Naive thymus-derived CD4-positive, alpha-beta T cell (primary cell): ENCODE measurements at regions not wholly inside any gene's neighbourhood (a gene's known extent, or its start where the extent isn't known, plus 50 kb on each side); places are given as distances from the start of the nearest gene placed in this dataset.

Source experiments
- ATAC-seq: fragments of 150-1000 bp; cut with Tn5 transposase; 2 replicates; pipeline ENCODE4 v1.10.0; 2021; ENCODE audit warnings: mild to moderate bottlenecking, moderate library complexity
- CTCF ChIA-PET: fragments of 350-600 bp; sonication (Branson Sonifier 250); formaldehyde crosslinking; loops from one replicate; lab custom pipeline; 2021; ENCODE audit warnings: antibody characterized with exemption; lab: Charles Lee
- POLR2A ChIA-PET: fragments of 350-600 bp; sonication (Branson Sonifier 250); formaldehyde crosslinking; loops from one replicate; lab custom pipeline; 2021; ENCODE audit warnings: antibody characterized with exemption, inconsistent platforms; lab: Charles Lee
- DNase-seq, 9 donors: peaks; one replicate each; pipeline versions ENCODE4 v3.0.0 to v3.0.0-alpha.2; 2020 to 2022; ENCODE audit warnings: mixed read lengths in 1 of 9
- H3K27ac ChIP-seq: one replicate; pipeline ENCODE4 v1.7.0; 2013; ENCODE audit warnings: mild to moderate bottlenecking, low read depth, low read length, moderate library complexity
- H3K27me3 ChIP-seq, 2 donors: one replicate each; pipeline ENCODE4 v1.7.0; 2013; ENCODE audit warnings: low read length in 2 of 2, mild to moderate bottlenecking in 2 of 2, moderate library complexity in 2 of 2; ENCODE audit not compliant: control insufficient read depth in 2 of 2, insufficient read depth in 2 of 2
- H3K36me3 ChIP-seq, 3 experiments: 1 replicate in 2 of 3; 2 replicates in 1 of 3; pipeline ENCODE4 v1.7.0; 2013; ENCODE audit warnings: low read length in 3 of 3, mild to moderate bottlenecking in 3 of 3, moderate library complexity in 1 of 3; ENCODE audit not compliant: insufficient read depth in 3 of 3, control insufficient read depth in 2 of 3
- H3K4me1 ChIP-seq, 2 donors: one replicate each; pipeline ENCODE4 v1.7.0; 2013; ENCODE audit warnings: low read length in 2 of 2, mild to moderate bottlenecking in 2 of 2, moderate library complexity in 1 of 2; ENCODE audit not compliant: control insufficient read depth in 2 of 2, insufficient read depth in 2 of 2
- H3K4me3 ChIP-seq: 2 replicates; pipeline ENCODE4 v1.7.0; 2013; ENCODE audit warnings: mild to moderate bottlenecking, low read length
- H3K9me3 ChIP-seq, 3 experiments: 1 replicate in 2 of 3; 2 replicates in 1 of 3; pipeline ENCODE4 v1.7.0; 2013; ENCODE audit warnings: low read length in 3 of 3; ENCODE audit not compliant: control insufficient read depth in 2 of 3
- H3K27ac Mint-ChIP-seq, 9 donors: one replicate each; pipeline ENCODE4 v1.8.0; 2020 to 2022; ENCODE audit warnings: mixed read lengths in 9 of 9, mild to moderate bottlenecking in 8 of 9, moderate library complexity in 5 of 9, inconsistent platforms in 2 of 9
- H3K27me3 Mint-ChIP-seq, 5 donors: one replicate each; pipeline ENCODE4 v1.8.0; 2021 to 2022; ENCODE audit warnings: mixed read lengths in 5 of 5, mild to moderate bottlenecking in 1 of 5
- H3K36me3 Mint-ChIP-seq, 5 donors: one replicate each; pipeline ENCODE4 v1.8.0; 2020 to 2022; ENCODE audit warnings: mixed read lengths in 5 of 5, mild to moderate bottlenecking in 3 of 5, inconsistent platforms in 1 of 5
- H3K4me1 Mint-ChIP-seq, 7 donors: one replicate each; pipeline ENCODE4 v1.8.0; 2020 to 2022; ENCODE audit warnings: mixed read lengths in 7 of 7, mild to moderate bottlenecking in 3 of 7, inconsistent platforms in 1 of 7
- H3K4me3 Mint-ChIP-seq, 10 donors: one replicate each; pipeline ENCODE4 v1.8.0; 2020 to 2022; ENCODE audit warnings: mild to moderate bottlenecking in 10 of 10, mixed read lengths in 10 of 10, moderate library complexity in 6 of 10, inconsistent platforms in 2 of 10
- H3K9me3 Mint-ChIP-seq, 11 donors: one replicate each; pipeline ENCODE4 v1.8.0; 2020 to 2022; ENCODE audit warnings: mixed read lengths in 11 of 11, mild to moderate bottlenecking in 4 of 11, inconsistent platforms in 1 of 11, moderate library complexity in 1 of 11
- intact Hi-C, 2 donors: fragments of 100-400 bp; cut with micrococcal nuclease; formaldehyde crosslinking; loops; one replicate each; pipeline ENCODE4 v1.15.1; 2023

GRCh38 chr16:86778978-86779377 is 200.6 kb downstream of the FOXL1 start:
- intact Hi-C loops, result no loop called here
- Mint-ChIP-seq H3K9me3 (peaks cover 0 to 1% (median 0%) of the 10 kb centered on the region in 11 donors), H3K4me1 (no peaks in the 10 kb centered on the region), H3K27me3 (peaks cover 4 to 25% (median 12%) of the 10 kb centered on the region in 5 donors), H3K4me3 (no peak overlapping the region), H3K36me3 (no peaks in the 10 kb centered on the region), H3K27ac (no peak overlapping the region)
- no peak overlapping the region for H3K27ac ChIP-seq
- H3K9me3 ChIP-seq, result no peaks in the 10 kb centered on the region
- no peaks in the 10 kb centered on the region for H3K27me3 ChIP-seq
- no peaks in the 10 kb centered on the region for H3K4me1 ChIP-seq
- no peak overlapping the region for H3K4me3 ChIP-seq
- POLR2A ChIA-PET, result no interaction called here
- DNase-seq (no peak), ATAC-seq (no peak)
- H3K36me3 ChIP-seq, result no peaks in the 10 kb centered on the region
- CTCF ChIA-PET, result no interaction called here

GRCh38 chr16:86781046-86781445 is 202.7 kb downstream of the FOXL1 start:
- Mint-ChIP-seq H3K9me3 (peaks cover 0 to 1% (median 0%) of the 10 kb centered on the region in 11 donors), H3K27ac (no peak overlapping the region), H3K36me3 (no peaks in the 10 kb centered on the region), H3K4me3 (no peak overlapping the region), H3K27me3 (peaks cover 5 to 17% (median 13%) of the 10 kb centered on the region in 5 donors), H3K4me1 (no peaks in the 10 kb centered on the region)
- CTCF ChIA-PET, result no interaction called here
- Histone ChIP-seq H3K27me3 (no peaks in the 10 kb centered on the region), H3K4me1 (no peaks in the 10 kb centered on the region), H3K4me3 (no peak overlapping the region), H3K9me3 (no peaks in the 10 kb centered on the region), H3K36me3 (no peaks in the 10 kb centered on the region), H3K27ac (no peak overlapping the region)
- DNase-seq (no peak), ATAC-seq (no peak)
- POLR2A ChIA-PET, result no interaction called here
- intact Hi-C loops, result no loop called here

GRCh38 chr16:86783636-86784626 is 205.6 kb downstream of the FOXL1 start:
- peaks cover 0 to 1% (median 0%) of the 10 kb centered on the region in 11 donors for H3K9me3 Mint-ChIP-seq
- no peaks in the 10 kb centered on the region for H3K9me3 ChIP-seq
- no peak overlapping the region for H3K4me3 Mint-ChIP-seq
- H3K36me3 Mint-ChIP-seq, result no peaks in the 10 kb centered on the region
- no peaks in the 10 kb centered on the region for H3K4me1 ChIP-seq
- intact Hi-C loops, result no loop called here
- H3K27me3 Mint-ChIP-seq, result peaks cover 6 to 19% (median 9%) of the 10 kb centered on the region in 5 donors
- H3K4me1 Mint-ChIP-seq, result no peaks in the 10 kb centered on the region
- H3K27ac ChIP-seq, result no peak overlapping the region
- H3K36me3 ChIP-seq, result no peaks in the 10 kb centered on the region
- CTCF ChIA-PET, result no interaction called here
- ATAC-seq, result no peak
- POLR2A ChIA-PET, result no interaction called here
- H3K27me3 ChIP-seq, result no peaks in the 10 kb centered on the region
- H3K4me3 ChIP-seq, result no peak overlapping the region
- no peak overlapping the region for H3K27ac Mint-ChIP-seq
- no peak for DNase-seq

GRCh38 chr16:86786338-86786737 is 208.0 kb downstream of the FOXL1 start:
- DNase-seq (no peak), ATAC-seq (no peak)
- ChIA-PET CTCF (no interaction called here), POLR2A (no interaction called here)
- H3K27me3 Mint-ChIP-seq, result peaks cover 4 to 14% (median 9%) of the 10 kb centered on the region in 5 donors
- Histone ChIP-seq H3K27me3 (no peaks in the 10 kb centered on the region), H3K27ac (no peak overlapping the region), H3K9me3 (no peaks in the 10 kb centered on the region), H3K4me3 (no peak overlapping the region), H3K36me3 (no peaks in the 10 kb centered on the region), H3K4me1 (no peaks in the 10 kb centered on the region)
- H3K4me1 Mint-ChIP-seq, result no peaks in the 10 kb centered on the region
- no peak overlapping the region for H3K27ac Mint-ChIP-seq
- intact Hi-C loops, result no loop called here
- peaks cover 0 to 2% (median 0%) of the 10 kb centered on the region in 11 donors for H3K9me3 Mint-ChIP-seq
- no peak overlapping the region for H3K4me3 Mint-ChIP-seq
- no peaks in the 10 kb centered on the region for H3K36me3 Mint-ChIP-seq

- DNase-seq (no peak), ATAC-seq (no peak)
- H3K27me3 Mint-ChIP-seq, result peaks cover 4 to 15% (median 9%) of the 10 kb centered on the region in 5 donors
- POLR2A ChIA-PET, result no interaction called here
- no peaks in the 10 kb centered on the region for H3K4me1 ChIP-seq
- H3K4me1 Mint-ChIP-seq, result no peaks in the 10 kb centered on the region
- CTCF ChIA-PET, result no interaction called here
- intact Hi-C loops, result no loop called here
- H3K9me3 Mint-ChIP-seq, result peaks cover 0 to 2% (median 0%) of the 10 kb centered on the region in 11 donors
- H3K36me3 ChIP-seq, result no peaks in the 10 kb centered on the region
- H3K36me3 Mint-ChIP-seq, result no peaks in the 10 kb centered on the region
- H3K4me3 ChIP-seq, result no peak overlapping the region
- no peaks in the 10 kb centered on the region for H3K27me3 ChIP-seq
- no peak overlapping the region for H3K27ac ChIP-seq
- H3K9me3 ChIP-seq, result no peaks in the 10 kb centered on the region
- no peak overlapping the region for H3K27ac Mint-ChIP-seq
- H3K4me3 Mint-ChIP-seq, result no peak overlapping the region
These were observed 208.6 kb downstream of the FOXL1 start for GRCh38 chr16:86786994-86787393.

- H3K4me1 ChIP-seq, result no peaks in the 10 kb centered on the region
- Mint-ChIP-seq H3K4me1 (no peaks in the 10 kb centered on the region), H3K4me3 (no peak overlapping the region), H3K27ac (no peak overlapping the region), H3K9me3 (peaks cover 0 to 2% (median 0%) of the 10 kb centered on the region in 11 donors), H3K27me3 (peaks cover 4 to 19% (median 9%) of the 10 kb centered on the region in 5 donors), H3K36me3 (no peaks in the 10 kb centered on the region)
- CTCF ChIA-PET, result no interaction called here
- no peak overlapping the region for H3K4me3 ChIP-seq
- H3K9me3 ChIP-seq, result no peaks in the 10 kb centered on the region
- POLR2A ChIA-PET, result no interaction called here
- H3K27ac ChIP-seq, result no peak overlapping the region
- no peaks in the 10 kb centered on the region for H3K36me3 ChIP-seq
- intact Hi-C loops, result no loop called here
- no peaks in the 10 kb centered on the region for H3K27me3 ChIP-seq
- ATAC-seq (no peak), DNase-seq (no peak)
These were observed 209.2 kb downstream of the FOXL1 start for GRCh38 chr16:86787538-86787937.

- no peaks in the 10 kb centered on the region for H3K36me3 ChIP-seq
- DNase-seq, result no peak
- Mint-ChIP-seq H3K9me3 (peaks cover 0 to 3% (median 0%) of the 10 kb centered on the region in 11 donors), H3K4me3 (no peak overlapping the region), H3K36me3 (no peaks in the 10 kb centered on the region), H3K27ac (no peak overlapping the region), H3K4me1 (no peaks in the 10 kb centered on the region), H3K27me3 (peaks cover 4 to 31% (median 9%) of the 10 kb centered on the region in 5 donors)
- no peak overlapping the region for H3K4me3 ChIP-seq
- no peak for ATAC-seq
- ChIA-PET CTCF (no interaction called here), POLR2A (no interaction called here)
- no peaks in the 10 kb centered on the region for H3K4me1 ChIP-seq
- intact Hi-C loops, result no loop called here
- no peaks in the 10 kb centered on the region for H3K27me3 ChIP-seq
- H3K9me3 ChIP-seq, result no peaks in the 10 kb centered on the region
- H3K27ac ChIP-seq, result no peak overlapping the region
These were observed 211.3 kb downstream of the FOXL1 start for GRCh38 chr16:86789621-86790051.
